ENCODE measurements at regions not wholly inside any gene's neighbourhood (a gene's known extent, or its start where the extent isn't known, plus 50 kb on each side); places are given as distances from the start of the nearest gene placed in this dataset.

DNA sequence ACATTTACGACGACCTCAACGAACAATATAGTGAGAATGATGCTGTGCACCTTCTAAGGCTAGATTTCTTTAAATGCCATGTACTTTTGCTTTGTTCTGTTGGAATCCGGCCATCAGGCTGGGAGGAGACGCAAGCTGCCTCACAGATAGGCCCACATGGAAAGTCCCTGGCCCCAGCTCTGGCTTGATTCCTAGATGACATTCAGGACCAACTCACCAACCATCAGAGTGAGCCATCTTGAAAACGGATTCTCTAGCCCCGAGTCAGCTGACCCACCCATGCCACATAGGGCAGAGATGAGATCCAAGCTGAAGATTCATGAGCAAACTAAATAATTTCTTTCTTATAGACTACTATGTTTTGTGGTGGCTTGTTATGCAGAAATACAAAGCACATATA lies 164.4 kb downstream of the ZNF281 start:
- TF ChIP-seq EZH2 (IDR thresholded peaks at IDR 0.05; ENCODE audit: borderline replicate concordance, low read depth, low read length) (no peak), DPF2 (IDR thresholded peaks at IDR 0.05) (no peak), EP300 (IDR thresholded peaks at IDR 0.05; ENCODE audit: low read length) (no peak), ESRRB (CRISPR knock-in tag; IDR thresholded peaks at IDR 0.05; ENCODE audit: borderline replicate concordance) (no peak), SRF (CRISPR knock-in tag; IDR thresholded peaks at IDR 0.05) (no peak), YY1 (IDR thresholded peaks at IDR 0.05; ENCODE audit: borderline replicate concordance in 1 of 3, control insufficient read depth in 1 of 3, extremely low read depth in 1 of 3, insufficient read depth in 3 of 3, insufficient read length in 1 of 3, insufficient replicate concordance in 2 of 3, low read depth in 1 of 3, low read length in 2 of 3) (no peak), POLR2AphosphoS5 (IDR thresholded peaks at IDR 0.05; ENCODE audit: control insufficient read depth, insufficient read depth, low read depth, low read length) (no peak)
- TF ChIP-seq, protein P1, sequence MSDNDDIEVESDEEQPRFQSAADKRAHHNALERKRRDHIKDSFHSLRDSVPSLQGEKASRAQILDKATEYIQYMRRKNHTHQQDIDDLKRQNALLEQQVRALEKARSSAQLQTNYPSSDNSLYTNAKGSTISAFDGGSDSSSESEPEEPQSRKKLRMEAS (CRISPR knock-in tag; IDR thresholded peaks at IDR 0.05) = no peak
- TF ChIP-seq, protein P2, sequence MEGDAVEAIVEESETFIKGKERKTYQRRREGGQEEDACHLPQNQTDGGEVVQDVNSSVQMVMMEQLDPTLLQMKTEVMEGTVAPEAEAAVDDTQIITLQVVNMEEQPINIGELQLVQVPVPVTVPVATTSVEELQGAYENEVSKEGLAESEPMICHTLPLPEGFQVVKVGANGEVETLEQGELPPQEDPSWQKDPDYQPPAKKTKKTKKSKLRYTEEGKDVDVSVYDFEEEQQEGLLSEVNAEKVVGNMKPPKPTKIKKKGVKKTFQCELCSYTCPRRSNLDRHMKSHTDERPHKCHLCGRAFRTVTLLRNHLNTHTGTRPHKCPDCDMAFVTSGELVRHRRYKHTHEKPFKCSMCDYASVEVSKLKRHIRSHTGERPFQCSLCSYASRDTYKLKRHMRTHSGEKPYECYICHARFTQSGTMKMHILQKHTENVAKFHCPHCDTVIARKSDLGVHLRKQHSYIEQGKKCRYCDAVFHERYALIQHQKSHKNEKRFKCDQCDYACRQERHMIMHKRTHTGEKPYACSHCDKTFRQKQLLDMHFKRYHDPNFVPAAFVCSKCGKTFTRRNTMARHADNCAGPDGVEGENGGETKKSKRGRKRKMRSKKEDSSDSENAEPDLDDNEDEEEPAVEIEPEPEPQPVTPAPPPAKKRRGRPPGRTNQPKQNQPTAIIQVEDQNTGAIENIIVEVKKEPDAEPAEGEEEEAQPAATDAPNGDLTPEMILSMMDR (IDR thresholded peaks at IDR 0.05 in 2 of 3, conservative IDR thresholded peaks at IDR 0.05 in 1 of 3; ENCODE audit: insufficient read depth in 2 of 3, low read depth in 1 of 3, low read length in 3 of 3) = no peak
- TF ChIP-seq, protein P3, sequence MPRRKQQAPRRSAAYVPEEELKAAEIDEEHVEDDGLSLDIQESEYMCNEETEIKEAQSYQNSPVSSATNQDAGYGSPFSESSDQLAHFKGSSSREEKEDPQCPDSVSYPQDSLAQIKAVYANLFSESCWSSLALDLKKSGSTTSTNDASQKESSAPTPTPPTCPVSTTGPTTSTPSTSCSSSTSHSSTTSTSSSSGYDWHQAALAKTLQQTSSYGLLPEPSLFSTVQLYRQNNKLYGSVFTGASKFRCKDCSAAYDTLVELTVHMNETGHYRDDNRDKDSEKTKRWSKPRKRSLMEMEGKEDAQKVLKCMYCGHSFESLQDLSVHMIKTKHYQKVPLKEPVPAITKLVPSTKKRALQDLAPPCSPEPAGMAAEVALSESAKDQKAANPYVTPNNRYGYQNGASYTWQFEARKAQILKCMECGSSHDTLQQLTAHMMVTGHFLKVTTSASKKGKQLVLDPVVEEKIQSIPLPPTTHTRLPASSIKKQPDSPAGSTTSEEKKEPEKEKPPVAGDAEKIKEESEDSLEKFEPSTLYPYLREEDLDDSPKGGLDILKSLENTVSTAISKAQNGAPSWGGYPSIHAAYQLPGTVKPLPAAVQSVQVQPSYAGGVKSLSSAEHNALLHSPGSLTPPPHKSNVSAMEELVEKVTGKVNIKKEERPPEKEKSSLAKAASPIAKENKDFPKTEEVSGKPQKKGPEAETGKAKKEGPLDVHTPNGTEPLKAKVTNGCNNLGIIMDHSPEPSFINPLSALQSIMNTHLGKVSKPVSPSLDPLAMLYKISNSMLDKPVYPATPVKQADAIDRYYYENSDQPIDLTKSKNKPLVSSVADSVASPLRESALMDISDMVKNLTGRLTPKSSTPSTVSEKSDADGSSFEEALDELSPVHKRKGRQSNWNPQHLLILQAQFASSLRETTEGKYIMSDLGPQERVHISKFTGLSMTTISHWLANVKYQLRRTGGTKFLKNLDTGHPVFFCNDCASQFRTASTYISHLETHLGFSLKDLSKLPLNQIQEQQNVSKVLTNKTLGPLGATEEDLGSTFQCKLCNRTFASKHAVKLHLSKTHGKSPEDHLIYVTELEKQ (CRISPR knock-in tag; IDR thresholded peaks at IDR 0.05) = no peak
- TF ChIP-seq, protein P4, sequence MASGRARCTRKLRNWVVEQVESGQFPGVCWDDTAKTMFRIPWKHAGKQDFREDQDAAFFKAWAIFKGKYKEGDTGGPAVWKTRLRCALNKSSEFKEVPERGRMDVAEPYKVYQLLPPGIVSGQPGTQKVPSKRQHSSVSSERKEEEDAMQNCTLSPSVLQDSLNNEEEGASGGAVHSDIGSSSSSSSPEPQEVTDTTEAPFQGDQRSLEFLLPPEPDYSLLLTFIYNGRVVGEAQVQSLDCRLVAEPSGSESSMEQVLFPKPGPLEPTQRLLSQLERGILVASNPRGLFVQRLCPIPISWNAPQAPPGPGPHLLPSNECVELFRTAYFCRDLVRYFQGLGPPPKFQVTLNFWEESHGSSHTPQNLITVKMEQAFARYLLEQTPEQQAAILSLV (tag; IDR thresholded peaks at IDR 0.05) = no peak
- TF ChIP-seq, protein P5, sequence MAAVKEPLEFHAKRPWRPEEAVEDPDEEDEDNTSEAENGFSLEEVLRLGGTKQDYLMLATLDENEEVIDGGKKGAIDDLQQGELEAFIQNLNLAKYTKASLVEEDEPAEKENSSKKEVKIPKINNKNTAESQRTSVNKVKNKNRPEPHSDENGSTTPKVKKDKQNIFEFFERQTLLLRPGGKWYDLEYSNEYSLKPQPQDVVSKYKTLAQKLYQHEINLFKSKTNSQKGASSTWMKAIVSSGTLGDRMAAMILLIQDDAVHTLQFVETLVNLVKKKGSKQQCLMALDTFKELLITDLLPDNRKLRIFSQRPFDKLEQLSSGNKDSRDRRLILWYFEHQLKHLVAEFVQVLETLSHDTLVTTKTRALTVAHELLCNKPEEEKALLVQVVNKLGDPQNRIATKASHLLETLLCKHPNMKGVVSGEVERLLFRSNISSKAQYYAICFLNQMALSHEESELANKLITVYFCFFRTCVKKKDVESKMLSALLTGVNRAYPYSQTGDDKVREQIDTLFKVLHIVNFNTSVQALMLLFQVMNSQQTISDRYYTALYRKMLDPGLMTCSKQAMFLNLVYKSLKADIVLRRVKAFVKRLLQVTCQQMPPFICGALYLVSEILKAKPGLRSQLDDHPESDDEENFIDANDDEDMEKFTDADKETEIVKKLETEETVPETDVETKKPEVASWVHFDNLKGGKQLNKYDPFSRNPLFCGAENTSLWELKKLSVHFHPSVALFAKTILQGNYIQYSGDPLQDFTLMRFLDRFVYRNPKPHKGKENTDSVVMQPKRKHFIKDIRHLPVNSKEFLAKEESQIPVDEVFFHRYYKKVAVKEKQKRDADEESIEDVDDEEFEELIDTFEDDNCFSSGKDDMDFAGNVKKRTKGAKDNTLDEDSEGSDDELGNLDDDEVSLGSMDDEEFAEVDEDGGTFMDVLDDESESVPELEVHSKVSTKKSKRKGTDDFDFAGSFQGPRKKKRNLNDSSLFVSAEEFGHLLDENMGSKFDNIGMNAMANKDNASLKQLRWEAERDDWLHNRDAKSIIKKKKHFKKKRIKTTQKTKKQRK (IDR thresholded peaks at IDR 0.05; ENCODE audit: borderline replicate concordance, low read depth, low read length) = no peak
- TF ChIP-seq, protein P6, sequence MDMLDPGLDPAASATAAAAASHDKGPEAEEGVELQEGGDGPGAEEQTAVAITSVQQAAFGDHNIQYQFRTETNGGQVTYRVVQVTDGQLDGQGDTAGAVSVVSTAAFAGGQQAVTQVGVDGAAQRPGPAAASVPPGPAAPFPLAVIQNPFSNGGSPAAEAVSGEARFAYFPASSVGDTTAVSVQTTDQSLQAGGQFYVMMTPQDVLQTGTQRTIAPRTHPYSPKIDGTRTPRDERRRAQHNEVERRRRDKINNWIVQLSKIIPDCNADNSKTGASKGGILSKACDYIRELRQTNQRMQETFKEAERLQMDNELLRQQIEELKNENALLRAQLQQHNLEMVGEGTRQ (CRISPR knock-in tag; IDR thresholded peaks at IDR 0.05) = no peak
